Coronary artery (tissue), 2 donors: ENCODE measurements at regions not wholly inside any gene's neighbourhood (a gene's known extent, or its start where the extent isn't known, plus 50 kb on each side); places are given as distances from the start of the nearest gene placed in this dataset.

Experiments
- DNase-seq: peaks from one replicate; pipeline ENCODE4 v3.0.0-alpha.2; 2017; ENCODE audit warnings: low spot score
- H3K27ac ChIP-seq, 2 donors: fragments of 200-600 bp; sonication (generic); one replicate each; pipeline ENCODE4 v1.5.1; 2016 to 2019
- H3K4me3 ChIP-seq: fragments of 200-600 bp; sonication (generic); 2 replicates; pipeline ENCODE4 v1.5.1; 2016; ENCODE audit warnings: mild to moderate bottlenecking, moderate library complexity
- CTCF ChIP-seq: fragments of 200-600 bp; sonication (generic); IDR thresholded peaks from one replicate; pipeline ENCODE4 v1.5.1; 2019; ENCODE audit warnings: antibody characterized with exemption

GRCh38 chr12:73072214-73072613, 800.0 kb downstream of the TRHDE start:
- no peak overlapping the region for H3K27ac ChIP-seq
- DNase-seq, result no peak
- no peak for TF ChIP-seq CTCF
- H3K4me3 ChIP-seq, result no peak overlapping the region

- no peak for TF ChIP-seq CTCF
- Histone ChIP-seq H3K27ac (no peak overlapping the region), H3K4me3 (no peak overlapping the region)
- DNase-seq, result no peak
Observed at GRCh38 chr12:73076760-73077159, 804.6 kb downstream of the TRHDE start.

GRCh38 chr12:73083736-73084135, 811.6 kb downstream of the TRHDE start:
- no peak for DNase-seq
- Histone ChIP-seq H3K27ac (no peak overlapping the region), H3K4me3 (no peak overlapping the region)
- TF ChIP-seq CTCF, result no peak

GRCh38 chr12:73106296-73106695, 834.1 kb downstream of the TRHDE start:
- H3K27ac ChIP-seq, result no peak overlapping the region
- no peak for DNase-seq
- no peak for TF ChIP-seq CTCF
- no peak overlapping the region for H3K4me3 ChIP-seq

GRCh38 chr12:73106896-73107295, 834.7 kb downstream of the TRHDE start:
- Histone ChIP-seq H3K4me3 (no peak overlapping the region), H3K27ac (no peak overlapping the region)
- no peak for TF ChIP-seq CTCF
- DNase-seq, result no peak

GRCh38 chr12:73110816-73111215, 838.6 kb downstream of the TRHDE start:
- TF ChIP-seq CTCF, result no peak
- no peak overlapping the region for H3K27ac ChIP-seq
- no peak overlapping the region for H3K4me3 ChIP-seq
- DNase-seq, result no peak

- TF ChIP-seq CTCF, result no peak
- no peak for DNase-seq
- Histone ChIP-seq H3K4me3 (no peak overlapping the region), H3K27ac (no peak overlapping the region)
Observed at GRCh38 chr12:73112035-73112816, 840.1 kb downstream of the TRHDE start.
